NCI-H1105 (cell line): ENCODE measurements at regions not wholly inside any gene's neighbourhood (a gene's known extent, or its start where the extent isn't known, plus 50 kb on each side); places are given as distances from the start of the nearest gene placed in this dataset.
A peak's percentile ranks its signal among the peaks of the same experiment; 100 is the strongest.
"Not testable (repeated sequence)": the region's sequence is repeated elsewhere in the genome, so short reads cannot be mapped to it uniquely, and the experiment has no call there.

Experiments
- DNase-seq: peaks from one replicate; lab custom pipeline; 2025; lab: John Stamatoyannopoulos, UW

GRCh38 chr1:157219182-157219581 lies 81.0 kb upstream of the ETV3 start:
- no peak for DNase-seq

DNA sequence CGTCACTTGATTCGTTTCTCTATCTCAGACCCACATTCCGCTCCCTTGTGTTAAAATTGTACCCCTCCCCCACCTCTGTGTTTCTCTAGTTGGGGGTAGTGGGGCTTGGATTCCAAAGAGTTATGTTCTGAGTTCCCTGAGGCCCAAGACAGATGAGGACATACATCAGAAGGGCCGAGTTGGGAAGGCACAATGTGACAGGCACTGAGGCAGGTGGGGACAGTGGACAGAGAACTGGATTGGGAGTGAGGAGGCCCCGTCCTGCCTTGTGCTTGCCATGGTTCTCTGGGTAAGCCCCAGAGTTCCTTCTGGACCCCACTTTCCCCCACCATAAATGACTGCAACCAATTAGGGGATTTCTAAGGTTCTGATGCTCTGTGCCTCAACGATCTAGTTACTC lies 80.5 kb upstream of the ETV3 start:
- DNase-seq: no peak

- DNase-seq: no peak
Observed at GRCh38 chr1:157217486-157217885, 79.3 kb upstream of the ETV3 start.

GRCh38 chr1:157213836-157214235 lies 75.6 kb upstream of the ETV3 start:
- DNase-seq: no peak

DNA sequence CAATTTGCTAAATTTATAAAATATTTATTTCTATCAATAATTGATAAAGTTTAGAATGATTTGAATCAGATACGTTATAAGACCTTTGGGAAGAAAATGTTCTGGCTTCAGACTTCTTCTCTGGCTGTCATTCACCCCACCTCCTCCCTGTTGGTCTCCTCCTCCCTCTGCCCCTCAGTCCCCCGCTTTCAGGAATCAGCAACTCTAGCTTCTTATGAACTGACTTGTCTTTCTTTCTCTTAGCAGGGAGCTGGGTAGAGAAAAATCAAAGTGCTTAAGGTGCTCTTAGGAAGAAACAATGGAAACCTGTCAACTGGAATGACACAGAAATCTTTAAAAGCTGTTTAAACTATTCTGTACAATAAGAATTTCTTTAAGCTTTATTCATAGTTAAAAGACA lies 71.3 kb upstream of the ETV3 start:
- DNase-seq: no peak

DNA sequence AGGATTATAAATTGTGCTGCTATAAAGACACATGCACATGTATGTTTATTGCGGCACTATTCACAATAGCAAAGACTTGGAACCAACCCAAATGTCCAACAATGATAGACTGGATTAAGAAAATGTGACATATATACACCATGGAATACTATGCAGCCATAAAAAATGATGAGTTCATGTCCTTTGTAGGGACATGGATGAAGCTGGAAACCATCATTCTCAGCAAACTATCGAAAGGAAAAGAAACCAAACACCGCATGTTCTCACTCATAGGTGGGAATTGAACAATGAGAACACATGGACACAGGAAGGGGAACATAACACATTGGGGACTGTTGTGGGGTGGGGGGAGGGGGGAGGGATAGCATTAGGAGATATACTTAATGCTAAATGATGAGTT lies 67.8 kb upstream of the ETV3 start:
- DNase-seq: not testable (repeated sequence)

- DNase-seq: no peak
Observed at GRCh38 chr1:157203166-157203565, 65.0 kb upstream of the ETV3 start.

DNA sequence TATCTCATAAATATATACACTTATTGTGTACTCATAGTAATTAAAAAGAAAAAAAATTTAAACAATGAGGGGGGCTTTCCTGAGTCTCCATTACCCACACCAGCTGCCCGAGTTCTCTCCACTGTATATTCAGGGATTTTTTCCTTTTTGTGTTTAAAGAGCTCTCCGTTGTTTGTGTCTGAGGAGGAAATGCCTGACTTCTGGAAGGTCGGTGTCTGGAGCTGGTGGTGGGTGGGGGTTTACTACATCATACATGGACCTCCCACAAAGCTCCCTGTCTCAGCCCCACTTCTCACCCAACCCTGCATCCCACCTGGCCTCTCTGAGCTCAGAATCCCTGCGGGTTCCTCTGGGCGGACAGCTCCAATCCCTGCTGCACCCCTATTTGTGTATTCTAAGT lies 64.1 kb upstream of the ETV3 start:
- DNase-seq: no peak

DNA sequence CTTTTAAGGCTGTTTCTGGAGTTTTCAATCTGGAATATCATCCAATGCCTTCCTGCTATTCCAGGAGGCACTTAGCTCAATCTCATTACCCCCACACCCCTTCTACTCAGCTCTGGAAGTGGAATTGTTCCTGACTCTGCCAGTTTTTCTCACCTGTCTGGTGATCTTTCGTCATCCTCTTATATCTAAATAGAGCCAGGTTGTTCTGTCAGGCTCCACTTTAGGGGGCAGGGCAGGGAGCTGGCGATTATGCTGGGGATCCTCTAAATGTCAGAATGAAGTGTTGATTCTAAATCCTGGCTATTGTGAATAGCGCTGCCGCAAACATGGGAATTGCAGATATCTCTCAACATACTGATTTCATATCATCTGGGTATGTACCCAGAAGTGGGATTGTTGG lies 63.6 kb upstream of the ETV3 start:
- peak; percentile 57 for DNase-seq

- DNase-seq: no peak
Observed at GRCh38 chr1:157200451-157200850, 62.3 kb upstream of the ETV3 start.

DNA sequence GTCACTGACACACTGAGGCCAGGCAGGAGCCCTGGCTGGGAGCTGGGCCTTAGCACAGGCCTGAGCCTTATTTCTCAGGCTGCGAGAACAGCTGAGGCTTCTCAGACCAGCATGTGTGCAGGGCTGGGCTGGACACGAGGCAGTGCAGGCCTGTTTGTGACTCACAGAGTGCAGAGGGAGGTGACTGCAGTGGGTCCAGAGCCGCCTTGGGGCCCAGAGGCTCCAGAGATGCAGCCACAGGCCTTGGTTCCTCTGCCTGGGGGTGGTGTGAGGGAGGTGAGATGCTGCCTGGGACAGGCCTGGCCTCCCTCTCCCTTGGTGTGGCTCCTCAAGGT lies 61.2 kb upstream of the ETV3 start:
- DNase-seq: no peak

GRCh38 chr1:157198619-157199420 lies 60.6 kb upstream of the ETV3 start:
- DNase-seq: no peak

DNA sequence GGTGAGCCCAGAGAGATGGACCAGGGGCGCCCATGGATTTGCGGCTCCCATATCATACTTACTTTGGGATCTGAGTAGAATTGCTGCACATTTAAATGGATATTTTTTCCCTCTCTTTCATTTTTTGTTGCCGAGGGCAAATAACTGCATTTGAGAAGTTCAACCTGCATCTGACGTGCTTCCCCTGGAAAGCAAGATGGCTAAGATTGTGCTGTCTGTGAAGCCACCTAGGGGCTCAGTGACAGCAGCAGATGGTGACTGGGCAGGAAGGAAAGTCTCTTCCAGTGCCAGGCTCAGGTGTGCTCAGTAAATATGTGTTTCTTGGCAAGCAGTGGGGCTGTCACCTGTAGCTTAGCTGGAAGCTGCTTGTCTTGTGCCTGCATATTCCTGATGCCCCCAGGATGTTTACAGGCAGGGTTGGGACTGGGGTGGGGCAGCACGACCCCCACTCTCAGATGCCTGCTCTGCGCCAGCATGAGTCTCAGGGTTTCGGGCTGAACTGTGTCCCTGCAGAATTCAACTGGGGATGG lies 59.8 kb upstream of the ETV3 start:
- DNase-seq: no peak

- DNase-seq: peak; percentile 17
Observed at GRCh38 chr1:157196670-157197456, 58.7 kb upstream of the ETV3 start.

- DNase-seq: no peak
Observed at GRCh38 chr1:157196245-157196543, 58.0 kb upstream of the ETV3 start.

- no peak for DNase-seq
Observed at GRCh38 chr1:157195521-157196244, 57.5 kb upstream of the ETV3 start.

- DNase-seq: no peak
Observed at GRCh38 chr1:157194731-157195520, 56.7 kb upstream of the ETV3 start.

DNA sequence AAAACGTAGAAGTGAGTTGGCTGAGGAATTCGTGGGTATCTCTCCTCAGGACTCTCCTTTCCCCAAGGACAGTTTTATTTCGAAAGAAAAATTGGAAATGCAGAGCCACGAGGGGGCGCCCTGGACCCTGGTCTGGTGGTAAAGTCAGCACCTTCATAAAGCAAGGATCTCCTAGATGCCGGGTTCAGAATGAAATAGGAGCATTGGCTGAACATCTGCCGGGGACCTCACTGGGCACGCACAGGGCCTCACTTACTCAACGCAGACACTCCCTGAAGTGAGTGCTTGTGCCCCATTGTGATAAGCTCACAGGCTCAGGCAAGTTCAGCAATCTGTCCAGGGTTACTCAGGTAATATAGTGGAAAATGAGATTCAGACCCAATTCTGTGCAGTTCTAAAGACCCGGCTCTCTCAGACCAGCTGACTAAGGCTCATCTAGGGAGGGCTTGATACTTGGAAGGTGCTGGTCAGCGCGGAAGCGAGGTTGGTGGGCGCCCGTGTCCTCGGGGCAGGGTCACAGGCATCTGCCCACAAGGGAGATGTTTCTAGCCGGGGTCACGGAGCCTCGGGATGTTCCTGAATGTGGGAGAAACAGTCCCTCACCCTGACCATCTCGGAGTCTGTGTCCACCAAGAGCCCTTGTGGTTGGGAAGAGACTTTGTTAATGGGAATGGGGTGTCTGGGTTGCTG lies 55.7 kb upstream of the ETV3 start:
- peak; percentile 82 for DNase-seq

DNA sequence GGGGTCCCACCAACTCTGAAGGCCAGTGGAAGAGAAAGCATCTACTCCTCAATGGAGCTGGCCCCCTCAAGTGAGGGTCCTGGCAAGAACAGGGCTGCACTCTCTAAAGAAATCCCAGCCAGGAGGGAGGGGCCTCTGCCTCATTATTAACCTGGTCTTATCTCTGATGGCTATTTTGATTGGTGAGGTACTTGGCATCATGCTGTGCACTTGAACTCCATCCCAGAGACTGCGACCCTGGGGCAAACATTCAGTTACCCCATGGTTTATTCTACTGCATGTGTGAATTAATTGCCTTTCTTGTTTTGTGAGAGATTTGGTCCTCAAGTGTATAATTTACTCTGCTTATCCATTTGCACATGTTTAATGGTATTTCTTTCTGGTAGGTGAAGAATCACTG lies 55.0 kb upstream of the ETV3 start:
- no peak for DNase-seq

DNA sequence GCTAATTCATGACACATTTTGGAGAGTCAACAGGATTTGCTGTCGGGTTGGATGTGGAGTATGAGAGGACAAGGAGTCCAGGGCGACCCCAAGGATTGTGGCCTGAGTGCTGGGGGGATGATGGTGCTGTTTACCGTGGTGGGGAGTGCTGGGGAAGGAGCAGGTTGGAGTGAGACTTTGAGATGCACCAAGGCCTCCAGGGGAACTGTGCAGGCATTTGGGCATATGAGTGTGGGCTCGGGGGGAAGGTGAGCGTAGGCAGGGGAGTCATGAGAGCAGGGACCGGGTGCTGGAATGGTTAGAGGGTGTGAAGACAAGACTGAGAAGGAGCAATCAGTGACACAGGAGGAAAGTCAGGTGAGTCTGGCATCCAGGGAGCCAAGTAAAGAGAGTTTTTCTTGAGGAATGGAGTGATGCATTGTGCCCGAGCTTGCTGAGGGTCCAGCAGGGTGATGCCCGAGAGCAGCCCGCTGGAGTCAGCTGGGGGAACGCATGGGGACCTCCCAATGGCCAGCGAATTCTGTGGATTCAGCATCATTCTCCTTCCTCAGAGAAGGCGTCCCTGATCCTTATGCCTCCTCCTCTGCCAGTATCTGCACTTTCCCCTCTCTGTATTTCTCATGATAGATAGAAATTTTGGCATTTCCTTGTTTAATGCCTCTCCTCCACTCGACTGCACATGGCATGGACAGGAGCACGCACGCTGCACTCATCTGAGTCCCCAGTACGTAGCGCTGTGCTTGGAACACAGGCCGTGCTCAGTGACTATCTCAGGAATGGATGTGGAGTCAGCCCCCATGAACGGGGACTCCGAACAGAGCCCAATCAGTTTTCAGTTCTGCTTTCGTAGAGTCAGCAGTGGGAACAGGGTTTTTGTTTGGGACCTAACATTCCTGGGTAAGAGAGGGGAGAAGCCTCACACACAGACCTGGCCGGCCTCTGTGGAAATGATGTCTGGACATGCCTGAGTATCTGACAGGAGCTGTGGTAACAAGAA lies 52.1 kb upstream of the ETV3 start:
- no peak for DNase-seq
